NT2/D1 (cell line): ENCODE measurements at regions not wholly inside any gene's neighbourhood (a gene's known extent, or its start where the extent isn't known, plus 50 kb on each side); places are given as distances from the start of the nearest gene placed in this dataset.

ENCODE experiments used
- YY1 ChIP-seq: IDR thresholded peaks from 2 replicates; pipeline ENCODE4 v1.6.1; 2011; ENCODE audit not compliant: insufficient read length, insufficient read depth
- ZNF274 ChIP-seq: IDR thresholded peaks from 2 replicates; pipeline ENCODE4 v1.6.1; 2011; ENCODE audit warnings: mild to moderate bottlenecking, low read depth, low read length

DNA sequence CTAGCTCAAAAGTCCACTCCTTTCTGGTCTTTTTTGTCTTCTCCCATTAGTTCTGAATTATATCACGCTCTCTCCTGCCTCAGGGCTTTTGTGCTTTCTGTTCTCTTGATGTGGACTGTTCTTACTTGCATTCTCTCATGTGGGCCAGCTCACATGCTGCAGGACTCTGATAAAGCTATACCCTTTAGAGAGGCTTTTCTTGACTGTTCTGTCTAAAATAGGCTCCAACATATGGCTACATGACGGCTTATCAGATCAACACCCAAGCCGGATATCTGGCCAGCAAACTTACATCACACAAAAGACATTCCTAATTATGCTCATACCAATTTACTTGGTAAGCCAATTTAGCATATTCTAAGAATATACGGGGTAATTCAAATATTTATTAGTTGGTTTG is 1494.5 kb downstream of the TECRL start:
- TF ChIP-seq YY1 = no peak
- no peak for TF ChIP-seq ZNF274
